ENCODE measurements at regions not wholly inside any gene's neighbourhood (a gene's known extent, or its start where the extent isn't known, plus 50 kb on each side); places are given as distances from the start of the nearest gene placed in this dataset.

DNA sequence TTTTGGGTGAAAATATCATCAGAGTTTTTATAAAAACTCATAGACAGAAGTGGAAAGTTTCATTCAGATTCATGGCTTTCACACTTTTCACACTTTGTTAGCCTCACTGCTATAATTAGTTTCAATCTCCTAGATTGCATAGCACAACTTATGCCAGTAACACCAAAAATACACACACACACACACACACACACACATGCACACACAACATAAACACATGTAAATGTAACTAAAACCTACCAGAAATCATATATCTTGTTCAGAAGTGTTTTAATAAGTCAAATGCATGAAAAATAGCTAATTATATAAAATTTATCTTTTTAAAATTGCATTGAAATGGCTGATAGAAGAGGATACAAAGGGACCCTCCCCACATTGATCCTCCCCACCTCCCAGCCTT lies 347.8 kb upstream of the SLC35B3 start:
- no peak for DNase-seq

DNA sequence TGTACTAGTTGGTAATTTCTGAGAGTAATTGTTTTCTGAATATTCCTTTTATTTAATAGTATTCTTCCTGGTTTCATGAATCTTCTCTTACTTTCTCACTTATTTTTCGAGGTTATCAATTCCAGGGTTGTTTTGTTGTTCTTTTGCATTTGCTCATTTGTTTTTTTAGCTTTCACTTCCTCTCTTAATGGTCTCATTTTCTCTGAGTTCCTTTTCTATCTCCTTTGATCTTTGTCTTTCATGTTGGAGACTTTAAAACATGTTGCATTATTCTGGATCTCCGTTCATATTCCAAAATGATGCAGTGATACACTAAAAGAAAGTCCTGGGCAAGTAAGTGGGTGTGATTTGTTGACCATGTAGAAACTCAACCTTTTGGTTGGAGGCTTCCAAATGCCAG lies 345.3 kb upstream of the SLC35B3 start:
- DNase-seq: no peak

DNA sequence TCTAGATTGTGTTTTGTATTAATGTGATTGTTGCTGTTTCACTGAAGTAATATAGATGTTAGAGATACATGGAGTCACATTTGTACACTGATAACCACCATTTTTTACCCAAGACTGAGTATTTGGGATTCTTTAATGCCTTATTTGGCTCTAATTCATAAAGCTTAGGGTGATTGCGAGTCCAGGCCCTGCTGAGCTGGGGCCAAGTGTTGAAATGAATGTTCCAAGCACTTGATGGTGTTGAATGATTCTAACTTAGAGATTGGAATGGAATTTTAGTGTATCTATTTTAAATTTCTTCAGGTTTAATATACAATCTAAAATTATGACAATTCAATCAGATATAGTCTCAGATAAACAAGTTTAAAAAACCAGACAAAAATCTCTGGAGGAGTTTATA lies 329.4 kb upstream of the SLC35B3 start:
- no peak for DNase-seq

DNA sequence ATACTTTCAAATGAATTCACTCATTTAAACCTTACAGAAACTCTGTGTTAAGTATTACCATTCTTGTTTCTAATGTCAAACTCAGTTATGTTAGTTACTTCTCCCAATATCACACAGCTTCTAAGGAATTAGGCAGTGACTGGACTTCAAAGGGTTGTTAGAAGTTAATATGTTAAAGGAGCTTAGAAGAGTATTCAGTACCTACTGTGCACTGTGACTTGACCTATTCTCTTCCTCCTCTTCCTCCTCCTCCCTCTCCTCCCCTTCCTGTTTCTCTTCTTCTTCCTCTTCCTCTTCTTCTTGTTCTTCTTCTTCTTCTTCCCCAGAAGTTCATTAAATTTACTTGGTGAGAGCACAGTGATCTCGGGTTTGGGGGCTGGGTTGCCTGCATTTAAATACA lies 325.6 kb upstream of the SLC35B3 start:
- no peak for DNase-seq

DNA sequence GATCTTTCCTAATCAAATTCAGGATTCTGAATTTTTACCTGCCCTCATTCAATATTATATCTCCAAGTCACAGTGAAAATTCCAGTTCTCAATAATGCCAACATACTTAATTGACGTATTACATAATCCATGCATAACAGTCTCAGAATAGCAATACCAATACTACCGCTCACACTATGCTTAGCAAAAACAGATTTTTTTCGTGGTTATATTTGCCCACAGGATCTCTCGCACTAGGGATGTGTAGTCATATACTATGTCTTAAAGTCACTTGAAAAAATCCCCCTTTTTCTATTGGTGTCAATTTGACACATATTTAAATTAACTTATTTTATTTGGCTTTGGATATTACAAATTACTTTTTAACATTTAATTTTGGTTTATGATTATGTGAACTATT lies 323.1 kb upstream of the SLC35B3 start:
- DNase-seq: no peak

DNA sequence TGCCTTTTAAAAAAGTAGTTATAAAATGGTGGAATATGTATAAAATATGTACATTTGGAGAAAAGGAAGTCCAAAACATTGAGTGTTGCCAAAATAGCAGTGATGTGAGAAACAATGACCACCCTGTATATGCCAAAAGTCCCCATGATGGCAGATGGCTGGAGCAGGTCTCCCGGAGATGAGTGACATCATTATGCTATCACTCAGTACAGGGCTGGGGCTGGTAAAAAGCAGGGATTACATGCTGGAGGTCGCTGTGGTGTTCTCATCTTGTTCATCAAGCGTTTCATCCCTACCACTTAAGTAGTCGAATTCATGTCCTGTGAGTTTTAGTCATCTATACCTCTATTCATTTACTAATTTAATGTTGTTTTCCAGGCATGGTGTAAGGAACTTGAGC lies 315.3 kb upstream of the SLC35B3 start:
- DNase-seq: no peak

DNA sequence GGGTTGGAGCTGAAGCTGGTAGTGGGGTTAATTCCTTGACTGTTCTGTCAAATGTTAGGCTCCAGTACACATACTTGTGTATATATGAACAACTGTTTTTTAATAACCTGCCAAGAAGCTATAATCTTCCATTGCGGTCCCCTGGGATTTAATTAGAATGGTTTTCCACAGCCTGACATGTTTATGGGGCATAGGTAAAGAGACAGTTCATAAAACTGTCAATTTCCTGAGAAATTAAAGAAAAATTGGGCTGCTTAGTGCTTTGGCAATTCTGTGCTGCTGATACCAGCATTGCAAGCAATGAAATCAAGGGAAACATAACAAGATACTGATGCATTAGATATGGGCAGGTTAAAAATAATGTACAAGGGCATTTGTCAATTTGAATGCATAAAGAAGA lies 314.1 kb upstream of the SLC35B3 start:
- no peak for DNase-seq

DNA sequence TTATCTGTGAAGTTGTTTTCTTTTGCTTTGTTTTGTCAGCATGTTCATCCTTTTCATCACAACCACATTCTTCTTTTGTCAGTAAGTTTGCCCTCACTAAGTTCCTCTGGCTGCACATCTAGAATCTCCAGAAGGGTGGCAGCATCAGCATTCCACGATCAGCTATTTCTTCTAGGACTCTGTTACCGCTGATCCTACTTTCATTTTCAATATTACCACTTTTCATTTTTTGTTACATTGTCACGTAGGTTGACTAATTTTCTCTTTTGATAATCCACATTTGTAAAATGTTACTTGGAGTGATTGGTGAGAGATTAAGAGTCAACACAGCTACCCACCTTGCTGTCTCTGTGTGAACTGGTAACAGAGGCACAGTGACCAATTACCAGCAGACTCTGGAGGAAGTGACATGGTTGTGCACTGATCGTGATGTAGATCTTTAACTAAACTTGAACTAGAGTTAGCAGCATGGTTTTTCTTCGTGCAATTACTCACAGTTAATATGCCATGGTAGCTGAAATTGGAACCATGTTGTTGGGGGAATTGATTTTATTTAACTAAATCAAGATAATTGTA lies 307.9 kb upstream of the SLC35B3 start:
- no peak for DNase-seq

DNA sequence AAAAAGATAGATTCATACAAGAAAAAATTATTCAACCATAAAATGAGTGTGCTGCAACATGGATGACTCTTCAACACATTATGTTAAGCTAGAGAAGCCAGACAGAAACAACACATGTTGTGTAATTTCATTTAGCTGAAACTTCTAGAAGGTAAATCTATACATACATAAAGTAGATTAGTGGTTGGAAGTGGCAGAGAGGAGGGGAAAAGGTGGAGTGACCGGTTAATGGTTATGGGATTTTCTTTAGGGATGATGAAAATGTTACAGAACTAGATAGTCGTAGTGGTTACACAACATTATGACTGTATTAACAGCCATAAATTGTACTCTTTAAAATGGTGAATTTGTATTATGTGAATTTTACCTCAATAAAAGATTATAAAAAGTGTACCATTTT lies 304.1 kb upstream of the SLC35B3 start:
- DNase-seq: no peak

DNA sequence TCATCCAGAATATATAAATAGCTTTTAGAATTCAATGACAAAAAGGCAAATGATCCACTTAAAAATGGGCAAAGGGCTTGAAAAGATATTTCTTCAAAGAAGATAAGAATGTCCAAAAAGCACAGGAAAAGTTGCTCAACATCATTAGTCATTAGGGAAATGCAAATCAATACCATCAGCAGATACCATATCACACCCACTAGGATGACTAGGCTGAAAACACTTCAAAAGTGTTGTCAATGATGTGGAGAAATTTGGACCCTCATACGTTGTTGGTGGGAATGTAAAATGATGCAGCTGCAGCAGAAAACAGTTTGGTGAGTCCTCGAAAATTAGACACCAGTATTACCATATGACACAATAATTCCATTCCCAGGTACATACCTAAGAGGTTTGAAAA lies 303.6 kb upstream of the SLC35B3 start:
- DNase-seq: no peak

DNA sequence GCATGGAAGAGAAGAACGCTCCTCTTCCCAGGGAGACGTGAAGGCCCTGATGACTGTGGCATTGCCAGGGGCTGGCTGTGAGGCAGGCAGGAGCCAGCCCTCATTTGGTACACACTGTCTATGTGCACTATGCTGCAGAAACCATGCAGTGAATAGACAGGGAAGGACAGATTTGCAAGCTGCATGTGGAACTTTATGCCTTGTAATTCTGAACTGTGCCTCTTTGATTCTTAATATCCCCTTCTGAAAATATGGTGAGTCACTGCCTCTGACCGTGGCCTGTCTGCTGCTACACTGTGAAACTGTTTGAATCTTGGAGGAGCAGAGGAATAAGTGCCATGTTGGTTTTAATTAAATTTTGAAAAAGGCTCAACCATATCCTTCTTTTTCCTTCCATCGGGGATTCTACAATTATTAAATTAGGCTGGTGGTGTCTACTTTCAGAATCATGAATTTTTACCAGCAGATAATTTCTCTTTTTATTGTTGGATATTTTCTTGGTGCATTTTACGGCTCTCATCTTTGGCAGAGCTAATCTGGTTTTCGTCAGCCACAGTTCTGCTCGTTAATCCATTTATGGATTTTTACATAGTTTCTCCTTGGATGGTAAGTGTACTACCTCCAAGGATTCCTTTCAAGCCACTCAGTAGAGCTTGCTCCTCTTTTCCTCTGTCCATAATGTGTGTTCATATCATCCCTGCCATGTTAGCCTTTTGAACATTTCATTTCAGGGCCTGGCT lies 301.0 kb upstream of the SLC35B3 start:
- no peak for DNase-seq

DNA sequence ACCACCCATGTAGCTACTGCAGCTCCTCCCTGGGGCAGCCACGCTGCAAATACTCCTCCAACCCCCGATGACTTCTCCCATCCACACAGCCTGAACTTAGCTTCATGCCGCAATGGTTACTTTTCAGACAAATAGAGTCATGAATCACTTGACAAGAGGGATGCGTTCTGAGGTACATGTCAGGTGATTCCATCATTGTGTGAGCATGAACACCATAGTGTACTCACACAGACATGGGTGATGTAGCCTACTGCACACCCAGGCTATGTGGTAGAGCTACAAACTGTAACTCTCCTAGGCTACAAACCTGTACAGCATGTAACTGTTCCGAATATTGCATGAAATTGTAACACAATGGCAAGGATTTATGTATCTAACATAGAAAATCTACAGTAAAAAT lies 298.5 kb upstream of the SLC35B3 start:
- DNase-seq: no peak

DNA sequence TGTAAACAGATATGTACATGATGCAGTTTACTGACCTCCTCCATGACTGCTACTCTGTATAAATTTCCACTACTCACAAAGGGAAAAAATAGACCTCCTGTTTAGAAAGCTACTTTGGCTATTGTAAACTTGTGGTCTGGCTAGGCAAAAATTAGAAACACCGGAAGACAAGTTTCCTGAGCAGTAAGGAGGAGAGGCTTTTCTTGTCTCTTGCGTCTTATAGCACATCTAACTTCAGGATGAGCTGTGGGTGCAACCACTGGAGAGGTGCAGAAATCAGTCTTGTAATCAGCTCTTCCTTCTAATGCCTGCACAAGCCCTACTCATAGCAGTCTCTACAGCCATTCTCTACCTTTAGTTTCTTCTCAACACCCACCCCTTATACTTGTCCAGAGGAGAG lies 296.5 kb upstream of the SLC35B3 start:
- no peak for DNase-seq

DNA sequence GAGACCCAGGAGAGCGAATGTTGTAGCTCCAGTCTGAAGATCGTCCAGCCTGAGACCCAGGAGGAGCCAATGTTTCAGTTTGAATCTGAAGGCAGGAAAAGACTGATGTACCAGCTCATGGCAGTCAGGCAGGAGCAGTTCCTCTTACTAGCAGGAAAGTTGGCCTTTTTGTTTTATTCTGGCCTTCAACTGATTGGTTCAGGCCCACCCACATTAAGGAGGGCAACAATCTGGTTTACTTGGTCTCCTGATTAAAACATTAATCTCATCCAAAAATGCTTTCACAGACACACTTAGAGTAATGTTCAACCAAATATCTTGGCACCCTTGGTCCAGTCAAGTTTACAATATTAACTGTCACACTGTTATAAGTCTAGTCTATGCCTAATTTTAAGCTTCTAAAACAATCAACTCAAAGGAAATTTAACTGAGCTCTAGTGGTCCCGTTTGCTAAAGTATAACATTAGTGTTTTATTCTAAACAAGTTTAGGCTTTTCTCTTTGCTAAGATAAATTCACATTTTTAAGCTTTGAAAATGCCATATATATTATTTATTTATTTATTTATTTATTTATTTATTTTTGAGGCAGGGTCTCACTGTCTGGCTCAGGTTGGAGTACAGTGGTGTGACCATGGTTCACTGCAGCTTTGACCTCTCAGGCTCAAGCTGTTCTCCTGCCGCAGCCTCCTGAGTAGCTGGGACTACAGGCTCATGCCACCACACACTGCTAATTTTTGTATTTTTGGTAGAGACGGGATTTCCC lies 275.5 kb upstream of the SLC35B3 start:
- DNase-seq: no peak

DNA sequence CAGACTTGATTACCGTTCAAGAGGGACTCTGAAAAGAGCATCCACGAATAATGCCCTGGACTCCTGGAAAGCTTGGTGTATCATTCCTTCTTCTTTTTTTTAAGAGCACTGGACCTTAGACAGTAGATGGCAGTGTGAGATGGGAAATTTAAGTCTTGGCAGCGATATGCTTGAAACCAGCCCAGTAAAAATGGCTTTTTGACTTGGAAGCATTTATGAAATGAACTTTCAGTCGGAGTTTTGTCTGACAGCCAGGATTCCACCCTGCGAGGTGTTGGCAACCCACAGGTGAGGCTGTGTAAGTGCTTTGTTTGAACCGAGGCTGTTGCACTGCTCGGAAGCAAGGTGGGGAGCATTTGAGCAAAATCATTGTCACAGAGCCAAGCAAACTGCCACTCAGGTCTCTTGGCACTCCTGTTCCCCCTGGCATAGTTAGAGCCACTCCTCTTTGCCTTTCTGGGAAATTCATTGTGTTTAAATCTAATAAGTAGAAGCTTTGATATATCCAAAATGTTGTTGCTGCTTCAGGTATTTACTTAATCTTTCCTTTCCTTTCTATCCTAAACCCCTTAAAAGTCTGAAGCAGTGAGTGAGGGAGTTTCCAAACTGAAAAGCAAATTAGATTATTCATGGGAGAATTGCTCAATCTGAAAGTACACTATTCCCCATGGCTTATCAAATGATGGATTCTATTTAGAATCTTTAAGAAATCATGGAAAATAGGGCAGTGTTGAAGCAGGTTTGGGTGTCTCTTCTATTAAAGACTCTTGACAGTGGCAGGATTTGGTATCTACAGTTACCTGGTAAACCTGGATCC lies 272.8 kb upstream of the SLC35B3 start:
- no peak for DNase-seq

DNA sequence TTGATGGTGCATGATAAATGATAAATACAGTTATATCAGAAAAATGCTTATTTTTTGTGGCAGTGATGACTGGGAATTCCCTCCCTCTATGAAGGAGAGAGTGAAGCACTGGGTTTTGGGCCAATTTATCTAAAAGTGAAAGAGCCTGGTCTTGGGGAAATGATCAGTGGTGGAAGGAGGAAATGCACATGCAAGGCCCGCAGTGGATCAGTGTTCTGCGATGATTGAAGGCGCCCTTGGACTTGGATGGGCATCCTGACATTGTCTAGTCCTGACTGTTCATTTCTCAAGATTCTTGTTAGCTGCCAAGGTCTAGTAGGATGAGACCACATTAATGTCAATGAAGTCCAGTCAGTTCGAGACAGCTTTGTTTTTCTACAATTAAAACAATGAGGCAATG lies 272.0 kb upstream of the SLC35B3 start:
- no peak for DNase-seq

DNA sequence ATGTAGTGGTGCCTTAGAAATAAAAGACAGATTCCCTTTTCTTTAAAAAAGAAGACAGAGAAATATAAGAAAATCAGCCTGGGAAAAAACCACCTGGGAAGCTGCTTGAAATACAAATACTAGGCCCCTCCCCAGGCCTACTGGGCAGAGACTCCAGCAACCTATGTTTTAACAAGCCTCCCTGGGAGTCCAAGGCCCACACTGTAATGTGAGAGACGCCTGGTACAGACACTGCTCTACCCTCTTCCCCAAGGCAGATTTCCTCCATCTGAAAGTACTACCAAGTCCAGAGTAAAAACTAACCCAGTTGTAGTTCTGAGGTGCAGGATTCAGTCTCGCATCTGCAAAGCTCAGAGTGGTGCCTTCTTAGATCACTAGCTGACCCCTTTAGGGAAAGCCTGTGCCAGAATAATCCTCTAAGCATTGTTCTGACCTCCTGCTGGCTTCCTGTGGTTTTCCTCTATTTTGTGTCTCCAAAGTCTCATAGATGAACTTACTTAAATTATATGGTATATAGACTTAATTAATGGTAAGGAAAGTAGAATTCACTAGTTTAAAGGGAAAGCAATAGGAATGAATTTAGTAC lies 270.2 kb upstream of the SLC35B3 start:
- no peak for DNase-seq

DNA sequence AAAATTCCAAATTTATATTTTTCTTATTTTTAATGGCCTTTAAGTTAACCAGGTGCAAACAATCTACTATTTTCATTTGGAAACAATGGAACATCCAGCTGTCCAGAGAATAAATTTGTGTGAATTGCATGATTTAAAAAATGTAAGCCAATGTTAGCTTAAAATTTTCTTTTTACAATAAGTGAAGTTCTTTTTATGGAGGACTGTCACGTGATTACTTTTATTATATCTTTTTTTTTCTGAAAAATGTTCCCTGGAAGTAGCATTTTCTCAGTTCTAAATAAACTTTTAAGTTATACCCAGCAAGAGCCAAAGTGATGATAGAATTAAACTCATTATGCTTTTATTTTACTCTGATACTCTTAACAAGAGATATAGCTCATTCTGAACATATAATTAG lies 267.7 kb upstream of the SLC35B3 start:
- no peak for DNase-seq

DNA sequence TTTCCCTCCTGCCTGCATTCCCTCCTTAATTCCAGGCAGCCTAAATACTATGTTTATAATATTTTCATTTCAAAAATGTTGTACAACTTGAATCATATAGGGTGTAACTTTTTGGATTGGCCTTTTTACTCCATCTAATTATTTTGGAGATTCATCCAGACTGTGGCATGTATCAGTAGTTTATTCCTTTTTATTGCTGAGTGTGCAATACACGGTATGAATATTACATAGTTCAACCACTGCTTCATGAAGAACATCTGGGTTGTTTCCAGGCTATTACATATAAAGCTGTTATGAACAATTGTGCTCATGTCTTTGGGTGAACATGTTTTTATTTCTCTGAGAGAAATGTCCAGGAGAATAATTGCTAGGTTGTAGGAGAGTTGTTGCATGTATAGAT lies 253.5 kb upstream of the SLC35B3 start:
- DNase-seq: no peak

DNA sequence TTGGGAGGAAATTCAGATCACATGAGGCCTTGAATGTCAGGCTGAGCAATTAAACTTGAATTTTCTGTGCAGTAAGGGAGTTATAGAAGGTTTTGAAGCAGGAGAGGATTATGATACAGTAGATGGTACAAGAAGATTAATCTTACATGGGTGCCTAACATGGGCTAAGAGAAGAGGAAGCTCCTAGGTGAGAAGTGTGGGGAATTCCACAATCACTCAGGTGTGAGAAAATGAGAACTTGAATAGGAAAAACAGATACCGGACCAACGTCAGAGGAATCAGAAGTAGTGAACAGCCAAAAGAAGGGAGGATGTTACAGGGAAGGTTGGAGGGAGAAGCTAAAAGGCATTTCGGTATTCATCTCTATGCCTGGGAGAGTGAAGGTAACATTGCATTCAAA lies 250.7 kb upstream of the SLC35B3 start:
- DNase-seq: no peak

DNA sequence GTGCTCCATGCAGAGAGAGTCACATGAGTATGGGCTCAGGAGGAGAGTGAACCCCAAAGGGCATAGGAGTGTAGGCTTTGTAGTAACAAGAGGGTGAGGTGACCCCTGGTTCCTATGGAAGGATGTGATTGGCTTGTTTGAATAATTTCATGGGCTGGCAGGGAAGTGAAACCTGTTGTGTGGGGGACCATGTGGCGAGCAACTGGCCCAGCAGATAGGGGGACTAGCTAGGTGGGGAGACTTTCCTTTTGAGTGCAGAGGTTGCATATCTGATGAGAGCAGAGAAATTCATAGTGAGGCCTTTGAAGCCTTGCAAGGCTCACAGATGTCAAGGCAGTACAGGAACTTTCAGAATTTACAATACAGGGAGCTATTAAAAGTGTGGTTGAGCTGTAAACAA lies 247.9 kb upstream of the SLC35B3 start:
- DNase-seq: no peak

DNA sequence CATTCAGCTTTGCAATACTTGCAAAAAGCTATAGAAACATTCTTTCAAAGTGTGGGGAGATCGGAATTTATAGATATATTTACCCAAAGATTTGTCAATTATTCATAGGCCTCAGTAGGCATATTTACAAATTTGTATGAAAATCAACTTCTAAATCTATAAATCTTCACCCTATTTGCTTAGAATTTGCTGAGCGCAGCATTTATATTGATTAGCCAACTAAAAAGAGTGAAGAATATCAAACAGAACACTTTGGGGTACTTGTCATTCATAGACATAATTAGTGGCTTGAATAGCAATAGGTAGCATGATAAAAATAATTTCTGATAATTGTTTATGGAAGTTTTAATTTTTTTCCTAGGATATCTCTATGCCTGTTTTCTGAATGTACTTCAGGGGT lies 244.5 kb upstream of the SLC35B3 start:
- no peak for DNase-seq

DNA sequence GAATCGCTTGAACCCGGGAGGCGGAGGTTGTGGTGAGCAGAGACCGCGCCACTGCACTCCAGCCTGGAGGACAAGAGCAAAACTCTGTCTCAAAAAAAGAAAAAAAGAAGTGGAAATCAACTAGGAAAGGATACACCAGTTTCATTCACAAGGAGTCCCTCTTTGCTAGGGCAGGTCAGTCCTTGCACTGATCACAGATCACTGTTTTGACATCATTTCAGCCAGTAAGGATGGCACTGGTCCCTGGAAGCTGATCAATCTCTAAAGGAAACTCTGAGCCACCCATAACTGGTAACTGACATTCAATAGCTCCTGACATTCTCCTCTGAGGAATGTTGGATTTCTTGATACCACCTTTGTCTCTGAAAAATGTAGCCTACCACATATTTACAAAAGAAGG lies 243.1 kb upstream of the SLC35B3 start:
- DNase-seq: no peak

Measured in islet precursor cell (in vitro differentiated cells).